HG02623 (cell line): ENCODE measurements at regions not wholly inside any gene's neighbourhood (a gene's known extent, or its start where the extent isn't known, plus 50 kb on each side); places are given as distances from the start of the nearest gene placed in this dataset.
"Not testable (repeated sequence)": the region's sequence is repeated elsewhere in the genome, so short reads cannot be mapped to it uniquely, and the experiment has no call there.

ENCODE experiments used
- ATAC-seq: cut with Tn5 transposase; IDR thresholded peaks from one replicate; pipeline ENCODE4 v1.9.1; 2021; ENCODE audit warnings: moderate library complexity; ENCODE audit not compliant: unreplicated experiment

DNA sequence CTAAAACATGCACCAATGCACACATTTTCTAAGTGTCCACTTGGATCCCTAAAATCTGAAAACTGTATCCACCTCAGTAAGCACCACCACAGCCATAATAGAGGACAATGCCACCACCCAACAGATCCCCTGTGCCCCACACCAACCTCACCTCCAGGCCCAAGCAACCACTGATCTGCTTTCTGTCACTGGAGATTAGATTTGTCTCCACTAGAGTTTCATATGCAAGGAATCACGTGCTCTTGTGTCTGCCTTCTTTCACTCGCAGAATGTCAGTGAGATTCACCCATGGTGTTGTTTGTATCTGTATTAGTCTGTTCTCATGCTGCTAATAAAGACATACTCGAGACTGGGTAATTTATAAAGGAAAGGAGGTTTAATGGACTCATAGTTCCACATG, 216.1 kb upstream of the WWC1 start:
- no peak for ATAC-seq

DNA sequence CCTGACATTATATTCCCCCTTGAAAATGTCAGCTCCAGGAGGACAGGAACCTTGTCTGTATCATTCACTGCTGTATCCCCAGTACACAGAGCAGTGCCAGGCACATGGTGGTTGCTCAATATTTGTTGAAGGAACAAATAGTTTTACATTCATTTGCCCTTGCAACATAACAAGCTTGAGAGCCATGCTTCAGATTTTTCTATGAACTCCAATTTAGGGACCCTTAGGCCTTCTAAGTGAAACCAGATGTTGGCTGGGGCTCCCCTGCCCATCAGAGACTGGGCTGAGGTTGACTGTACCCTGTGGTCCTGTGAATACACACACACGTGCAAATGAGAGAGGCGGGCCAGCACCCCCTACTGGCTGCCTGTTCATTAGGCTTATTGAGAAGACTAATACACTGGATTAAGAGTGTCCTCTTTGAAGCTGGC, 214.9 kb upstream of the WWC1 start:
- no peak for ATAC-seq

DNA sequence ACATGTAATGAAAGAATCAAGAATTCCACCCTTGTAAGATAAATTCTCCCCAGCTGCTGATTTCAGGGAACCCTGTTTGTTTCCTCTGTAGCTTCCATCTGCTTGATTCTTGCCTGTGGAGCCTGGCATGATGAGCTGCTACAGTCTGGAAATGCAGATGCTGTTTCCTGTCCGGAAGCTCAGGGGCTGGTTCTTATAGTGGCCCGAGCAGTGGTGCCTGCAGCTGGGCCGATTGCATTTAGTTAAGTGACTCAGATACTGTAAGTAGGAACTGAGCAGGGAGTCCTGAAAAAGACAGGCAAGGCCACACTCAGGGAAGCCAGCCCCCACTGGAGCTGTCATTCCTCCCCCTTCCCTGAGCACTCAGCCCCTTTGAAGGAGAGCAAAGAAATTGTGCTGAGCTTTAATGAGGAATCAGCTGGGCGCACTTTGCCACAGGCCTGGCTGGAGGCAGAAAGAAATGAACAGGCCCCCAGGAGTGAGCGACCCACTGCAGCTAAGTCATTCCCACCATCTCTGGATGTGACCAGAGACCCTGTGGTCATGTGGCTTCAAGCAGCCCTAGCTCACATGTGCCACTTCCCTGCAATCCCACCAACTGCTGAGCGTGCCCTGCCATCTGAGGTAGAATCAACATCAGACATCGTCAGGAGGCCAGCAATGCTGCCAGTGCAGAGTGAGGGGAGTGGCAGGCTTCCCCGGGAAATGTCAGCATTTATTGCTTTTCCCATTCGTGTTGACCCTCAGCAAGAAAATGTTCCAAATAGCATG, 206.0 kb upstream of the WWC1 start:
- ATAC-seq, result no peak

DNA sequence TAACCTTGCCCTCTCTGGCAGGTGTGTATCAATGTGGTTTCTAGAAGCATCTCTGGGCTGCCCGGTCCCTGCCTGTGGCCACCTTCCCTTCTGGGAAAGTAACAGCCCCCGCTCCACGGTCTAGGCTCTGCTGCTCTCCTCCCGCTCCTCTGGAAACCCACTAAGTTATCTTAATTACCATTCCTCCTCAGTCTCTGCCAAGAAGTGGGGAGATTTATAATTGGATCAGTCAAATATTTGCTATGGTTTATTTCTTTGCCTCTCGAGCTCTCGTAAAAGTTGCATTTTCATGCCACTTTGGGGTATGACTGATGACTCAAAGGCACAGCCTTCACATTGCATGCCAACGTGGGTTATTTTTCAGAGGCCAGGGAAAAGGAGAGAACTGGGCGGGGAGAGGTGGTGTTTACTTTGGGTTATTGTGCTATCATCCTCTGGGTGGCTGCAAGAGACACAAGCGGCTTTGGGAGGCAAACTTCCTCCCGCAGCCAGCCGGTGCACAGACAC, 205.3 kb upstream of the WWC1 start:
- ATAC-seq, result no peak

DNA sequence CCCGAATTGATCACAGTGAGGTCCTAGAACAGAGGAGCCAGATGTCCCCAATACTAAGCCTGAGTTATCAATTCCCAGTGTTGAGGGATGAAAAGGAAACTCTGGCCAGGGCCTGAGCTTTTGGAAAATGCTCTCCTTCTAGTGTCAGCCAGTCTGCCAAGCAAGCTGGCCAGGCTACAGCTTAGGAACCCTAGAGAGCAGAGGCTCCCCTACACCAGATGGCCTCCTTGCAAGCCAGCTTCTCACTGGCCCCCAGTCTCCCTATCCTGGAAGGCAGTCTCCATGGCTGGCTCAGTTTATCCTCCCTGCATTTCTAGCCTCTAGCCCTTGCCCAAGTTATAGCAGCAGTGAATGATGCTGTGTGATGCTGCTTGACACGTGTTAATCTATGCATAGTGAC, 204.7 kb upstream of the WWC1 start:
- ATAC-seq, result no peak

DNA sequence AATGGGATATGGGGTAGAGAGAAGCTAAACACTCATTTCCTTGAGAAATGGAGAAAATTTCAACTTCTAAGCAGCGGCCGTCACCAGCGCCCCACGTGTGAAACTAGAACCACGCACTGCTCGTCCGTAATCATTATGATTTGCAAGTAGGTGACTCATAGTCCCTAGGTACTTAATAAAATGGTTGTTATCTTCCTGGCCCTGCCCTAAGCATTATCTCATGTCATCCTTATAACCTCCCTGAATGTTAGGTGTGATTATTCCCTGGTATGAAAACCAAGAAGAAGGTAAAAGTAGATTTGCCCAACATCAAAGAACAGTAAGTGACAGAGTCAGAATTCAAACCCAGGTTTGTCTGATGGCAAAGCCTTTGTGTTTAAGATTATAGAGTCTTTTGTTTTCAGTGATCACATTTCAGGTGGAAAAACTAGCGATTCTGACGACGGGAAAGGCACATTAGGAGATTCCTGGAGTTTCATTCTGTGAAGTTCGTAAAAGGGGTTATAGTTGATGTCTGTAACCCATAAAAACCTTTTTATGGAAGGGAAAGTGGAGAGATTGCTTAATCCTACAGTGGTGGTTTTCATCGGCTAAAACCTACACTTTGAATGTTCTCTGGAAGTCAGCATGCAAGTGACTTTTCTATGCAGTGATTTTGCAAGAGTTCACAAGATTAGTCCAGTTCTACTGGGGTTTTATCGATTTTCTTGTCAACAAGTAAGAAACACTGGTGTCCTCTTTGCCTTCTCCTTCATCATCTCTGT, 202.9 kb upstream of the WWC1 start:
- no peak for ATAC-seq

DNA sequence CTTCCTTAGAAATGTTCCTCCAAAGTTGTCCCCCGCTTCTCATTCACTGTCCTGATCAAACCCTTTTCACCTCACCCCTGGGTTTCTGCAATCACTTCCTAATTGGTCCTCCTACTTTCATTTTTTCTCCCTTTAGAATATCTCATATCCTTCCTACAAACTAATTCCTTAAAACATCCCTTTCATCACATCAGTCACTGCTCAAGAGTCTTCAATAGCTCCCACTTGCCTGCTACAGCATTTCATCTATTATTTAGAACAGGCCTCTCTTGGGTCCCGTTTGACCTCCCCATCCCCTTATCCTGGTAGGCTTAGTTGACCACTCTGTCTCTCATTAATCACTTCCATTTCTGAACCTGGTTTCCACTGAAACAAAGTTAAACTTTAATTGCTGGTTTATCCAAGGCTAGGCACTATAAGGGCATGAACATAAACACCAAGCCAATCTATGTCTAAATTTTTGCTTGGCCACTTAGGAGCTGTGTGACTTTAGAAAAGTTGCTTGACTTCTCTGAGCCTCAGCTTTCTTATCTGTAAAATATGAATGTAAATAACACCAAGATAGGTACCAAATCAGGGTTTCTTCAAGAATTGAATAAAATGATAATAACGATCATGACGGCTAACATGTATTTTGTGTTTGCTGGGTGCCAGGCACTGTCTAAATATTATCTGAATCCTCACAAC, 202.1 kb upstream of the WWC1 start:
- no peak for ATAC-seq

DNA sequence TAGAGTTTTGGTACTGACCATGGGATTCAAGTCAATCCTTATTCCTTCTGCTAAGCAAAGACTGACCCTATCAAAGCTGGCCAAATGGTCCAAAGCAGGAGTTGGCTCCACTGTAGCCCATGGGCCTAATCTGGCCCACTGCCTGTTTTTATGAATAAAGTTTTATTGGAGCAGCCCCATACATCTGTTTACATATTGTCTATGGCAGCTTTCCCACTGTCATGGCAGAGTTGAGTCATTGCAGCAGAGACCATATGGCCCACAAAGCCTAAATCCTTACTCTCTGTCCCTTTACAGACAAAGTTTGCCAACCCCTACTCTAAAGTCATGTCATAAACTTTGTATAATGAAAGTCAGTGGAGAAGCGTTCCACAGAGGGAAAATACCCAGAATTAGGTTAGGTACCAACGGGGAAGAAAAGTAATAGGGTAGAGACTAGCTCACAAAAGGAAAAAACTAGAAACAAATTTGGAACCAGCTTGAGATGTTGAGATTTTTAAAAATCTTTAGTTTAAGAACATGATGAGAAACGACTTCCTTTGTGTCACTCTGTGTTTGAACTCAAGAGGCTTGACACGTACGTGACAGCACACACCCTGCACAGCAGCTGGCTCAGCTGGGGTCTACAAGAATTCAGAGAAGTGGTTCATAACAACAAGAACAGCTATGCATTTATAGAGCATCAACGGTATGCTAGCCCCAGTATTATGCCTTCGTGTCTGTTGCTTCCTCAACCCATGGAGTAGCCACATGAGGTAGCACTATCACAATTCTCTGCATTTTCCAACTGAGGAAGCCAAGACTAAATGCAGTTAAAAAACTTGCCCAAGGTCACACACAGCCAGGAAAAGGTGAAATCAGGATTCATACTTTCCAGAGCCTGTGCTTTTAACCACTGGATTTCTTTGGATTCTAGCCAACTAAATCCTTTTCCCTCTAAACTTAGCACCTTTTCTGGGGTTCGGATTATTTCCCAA, 198.9 kb upstream of the WWC1 start:
- no peak for ATAC-seq

DNA sequence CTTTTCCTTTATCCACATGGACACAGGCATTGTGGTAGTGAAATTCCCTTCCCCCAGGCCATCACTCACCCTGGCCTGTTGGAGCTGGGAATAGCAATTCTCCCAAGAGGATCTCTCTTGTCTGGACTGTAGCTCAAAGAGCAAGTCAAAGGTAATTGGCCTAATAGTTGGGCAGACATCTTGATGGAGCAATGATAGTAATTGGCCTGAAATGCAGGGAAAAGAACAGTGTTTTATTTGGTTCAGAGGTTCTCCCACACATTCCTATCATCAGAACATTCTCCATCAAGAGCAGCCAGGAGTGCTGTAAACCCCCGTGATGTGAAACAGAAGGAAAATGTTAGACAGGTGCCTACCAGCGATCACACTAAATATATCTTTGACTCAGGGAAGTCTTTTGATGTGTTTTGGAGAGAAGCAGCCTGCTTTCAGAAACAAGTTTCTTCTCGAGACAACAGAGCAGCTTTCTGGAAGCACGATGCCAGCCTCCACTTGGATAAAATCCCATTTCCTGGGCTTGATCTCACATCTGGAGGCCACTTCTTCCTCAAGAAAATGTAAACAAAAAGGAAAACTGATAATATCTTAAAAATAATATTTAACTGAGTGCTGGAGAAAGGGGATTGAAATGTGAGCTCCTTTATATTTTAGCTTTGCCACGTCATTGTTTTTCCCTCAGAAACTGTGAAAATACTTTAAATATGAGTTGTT, 198.1 kb upstream of the WWC1 start:
- ATAC-seq, result no peak

DNA sequence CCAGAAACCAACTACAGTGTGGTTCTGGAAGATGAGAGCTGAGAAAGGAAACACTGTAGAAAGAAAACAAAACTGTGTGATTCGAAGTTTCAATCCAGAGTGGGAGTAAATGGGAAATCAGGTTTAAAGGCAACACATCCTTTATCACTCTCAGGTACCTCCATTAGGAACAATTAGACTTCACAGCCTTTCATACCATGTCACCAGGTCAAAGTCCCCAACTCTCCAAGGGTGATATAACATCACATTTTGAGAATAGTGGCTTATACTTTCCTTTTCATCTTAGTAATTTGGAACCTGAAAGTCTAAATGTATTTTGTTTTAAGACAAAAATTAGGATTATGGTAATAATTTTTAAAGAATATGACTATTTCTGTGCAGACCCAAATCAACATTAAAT, 194.9 kb upstream of the WWC1 start:
- ATAC-seq, result no peak

DNA sequence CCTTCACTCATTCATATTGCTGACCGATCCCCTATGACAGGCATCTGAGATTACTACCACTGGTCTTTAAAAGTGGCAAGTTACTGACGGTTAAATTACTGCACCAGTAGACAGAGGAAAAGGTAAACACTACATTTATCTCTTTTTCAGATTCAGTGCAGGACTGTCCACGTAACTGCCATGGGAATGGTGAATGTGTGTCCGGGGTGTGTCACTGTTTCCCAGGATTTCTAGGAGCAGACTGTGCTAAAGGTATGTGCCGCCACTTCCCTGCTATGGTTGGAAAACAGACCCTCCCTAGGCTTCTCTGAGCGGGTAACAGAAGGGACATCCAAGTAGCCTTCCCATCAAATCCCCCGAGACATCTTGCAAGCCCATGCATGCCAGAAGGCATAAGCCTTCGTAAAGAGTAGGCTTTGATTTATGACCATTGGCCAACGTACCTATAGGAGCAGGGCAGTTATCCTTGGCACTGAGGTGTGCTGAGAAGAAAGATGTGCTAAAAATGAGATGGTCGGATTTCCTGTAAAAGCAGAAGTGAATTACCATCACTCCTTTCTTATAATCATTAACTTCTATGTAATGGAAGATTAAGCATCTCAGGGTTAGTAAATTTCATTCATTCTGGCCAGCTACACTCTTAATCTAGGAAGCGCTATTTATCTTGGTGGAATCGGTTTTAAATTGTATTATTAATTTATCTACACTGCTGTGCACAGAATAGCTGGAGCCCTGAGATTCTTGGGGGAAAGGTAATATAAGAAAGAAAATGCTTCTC, 193.4 kb upstream of the WWC1 start:
- ATAC-seq, result no peak

DNA sequence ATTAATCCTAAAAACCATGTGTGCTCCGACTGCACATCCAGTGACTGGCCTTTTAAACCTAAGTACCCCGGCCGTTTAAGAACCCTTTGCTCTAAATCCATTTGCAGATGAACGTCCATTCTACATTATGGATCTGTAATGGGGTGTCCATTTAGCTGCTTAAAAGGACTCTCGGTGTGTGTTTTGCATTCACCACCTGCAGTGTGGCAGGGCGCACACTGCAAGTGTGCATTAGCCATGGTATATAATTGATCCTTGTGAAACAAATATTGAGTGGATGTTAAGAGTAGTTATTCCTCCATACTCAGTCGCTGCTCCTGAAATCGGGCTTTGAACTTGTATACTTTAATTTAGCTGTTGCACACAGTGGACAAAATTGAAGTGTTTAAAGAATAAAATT, 190.1 kb upstream of the WWC1 start:
- no peak for ATAC-seq

DNA sequence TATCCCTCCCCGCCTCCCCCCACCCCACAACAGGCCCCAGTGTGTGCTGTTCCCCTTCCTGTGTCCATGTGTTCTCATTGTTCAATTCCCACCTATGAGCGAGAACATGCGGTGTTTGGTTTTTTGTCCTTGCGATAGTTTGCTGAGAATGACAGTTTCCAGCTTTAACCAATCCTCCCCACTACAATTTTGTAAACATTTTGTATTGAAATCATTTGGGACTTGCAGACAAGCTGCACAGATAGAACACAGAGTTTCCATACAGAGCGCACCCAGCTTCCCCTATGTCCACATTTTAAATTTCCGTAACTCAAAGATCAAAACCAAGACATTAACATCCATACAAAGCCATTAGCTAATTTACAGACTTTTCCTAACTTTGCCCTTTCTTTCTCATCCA, 188.4 kb upstream of the WWC1 start:
- not testable (repeated sequence) for ATAC-seq

DNA sequence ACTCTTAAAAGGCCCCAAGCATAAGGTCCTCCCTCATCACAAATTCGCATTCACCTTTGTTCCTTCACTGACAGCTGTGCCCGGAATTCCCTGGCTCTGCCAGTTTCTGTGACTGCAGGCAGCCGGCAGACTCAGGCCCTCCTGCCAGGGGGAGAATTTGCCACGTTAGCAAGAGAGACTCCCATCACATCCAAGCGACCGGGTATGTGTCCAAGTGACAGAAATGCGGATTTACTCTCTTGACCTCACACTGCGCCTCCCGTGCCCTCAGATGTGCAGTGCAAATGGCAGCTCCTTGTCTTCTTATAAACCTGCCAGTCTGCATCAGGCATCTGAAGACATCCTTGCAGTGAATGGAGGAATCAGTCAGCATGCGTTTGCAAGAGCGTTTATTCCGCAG, 187.1 kb upstream of the WWC1 start:
- ATAC-seq, result no peak

DNA sequence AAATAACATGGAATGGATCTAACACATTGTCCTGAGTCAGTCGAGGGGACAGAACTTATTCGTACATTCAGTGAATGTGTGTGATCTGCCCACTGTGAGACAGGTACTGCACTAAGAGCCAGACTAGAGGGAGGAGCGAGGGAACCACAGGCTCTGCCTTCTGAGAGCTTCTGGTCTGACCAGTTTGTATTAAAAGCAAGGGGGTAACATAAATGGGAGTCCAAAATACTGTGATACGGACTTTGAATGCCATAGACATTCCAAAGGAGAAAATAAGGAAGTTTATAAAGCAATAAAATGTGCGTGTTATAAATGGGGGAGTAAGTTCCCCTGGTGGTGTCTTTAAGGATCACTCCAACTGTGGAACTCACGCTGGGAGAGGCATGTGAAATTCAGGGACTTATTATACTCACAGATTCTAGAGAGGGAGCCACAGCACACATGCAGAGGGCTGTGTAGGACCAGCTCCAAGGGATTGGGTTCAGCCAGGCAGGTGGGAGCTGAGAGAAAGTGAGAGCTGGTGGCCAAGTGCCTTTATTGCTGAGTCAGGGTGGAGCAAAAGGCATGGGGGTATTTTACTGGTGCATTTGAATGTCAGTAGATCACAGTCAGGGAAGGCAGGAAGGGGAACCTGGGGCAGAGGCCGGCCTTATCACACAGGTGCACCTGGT, 186.5 kb upstream of the WWC1 start:
- ATAC-seq, result no peak

DNA sequence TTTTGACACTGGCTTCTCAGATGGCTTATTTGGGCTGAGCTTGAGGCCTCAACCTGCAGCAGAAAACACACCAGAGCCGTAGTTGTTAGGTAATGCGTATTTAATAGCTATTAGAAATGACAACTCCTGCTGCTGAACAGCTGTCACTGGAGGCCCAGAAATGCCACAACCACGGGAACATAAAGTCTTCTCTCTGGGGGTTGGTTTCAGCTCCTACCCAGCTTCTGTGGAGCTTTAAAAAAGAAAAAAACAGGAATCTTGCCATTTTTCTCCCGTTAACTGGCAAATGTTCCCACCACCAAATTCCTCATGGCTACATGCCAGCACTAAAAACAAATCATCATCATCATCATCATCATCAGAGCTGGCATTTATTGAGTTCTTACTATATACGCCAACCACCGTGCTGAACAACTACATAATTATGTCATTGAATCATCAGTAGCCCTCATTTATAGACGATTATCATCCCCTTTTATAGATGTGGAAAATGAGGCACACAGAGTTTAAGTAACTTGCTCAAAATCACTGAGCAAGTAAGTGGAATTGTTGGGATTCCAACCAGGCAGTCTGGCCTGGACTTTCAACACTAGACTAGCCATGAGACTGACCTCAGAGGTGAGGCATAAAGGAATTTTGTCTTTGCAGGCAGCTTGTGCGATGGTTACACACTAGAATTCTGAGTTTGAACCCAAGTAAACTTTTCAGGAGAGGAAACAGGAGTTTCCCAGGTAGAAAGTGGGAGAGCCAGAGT, 185.3 kb upstream of the WWC1 start:
- ATAC-seq, result no peak

DNA sequence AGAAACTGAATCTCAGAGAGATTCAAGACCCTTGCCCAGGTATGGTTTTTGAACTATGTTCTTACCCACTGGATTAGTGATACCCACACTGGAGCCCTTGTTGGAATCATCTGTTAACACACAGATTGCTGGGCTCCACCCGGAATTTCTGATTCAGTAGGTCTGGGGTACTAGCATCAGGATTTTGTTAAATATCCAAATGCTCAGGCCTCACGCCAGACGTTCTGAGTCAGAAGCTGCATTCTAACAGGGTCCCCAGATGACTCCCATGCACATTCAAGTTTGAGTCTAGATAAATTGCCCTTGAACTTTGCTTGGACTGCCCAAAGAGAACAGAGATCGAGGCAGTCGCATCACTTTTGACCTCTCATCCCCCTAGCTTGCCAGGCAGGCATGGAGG, 182.0 kb upstream of the WWC1 start:
- no peak for ATAC-seq

DNA sequence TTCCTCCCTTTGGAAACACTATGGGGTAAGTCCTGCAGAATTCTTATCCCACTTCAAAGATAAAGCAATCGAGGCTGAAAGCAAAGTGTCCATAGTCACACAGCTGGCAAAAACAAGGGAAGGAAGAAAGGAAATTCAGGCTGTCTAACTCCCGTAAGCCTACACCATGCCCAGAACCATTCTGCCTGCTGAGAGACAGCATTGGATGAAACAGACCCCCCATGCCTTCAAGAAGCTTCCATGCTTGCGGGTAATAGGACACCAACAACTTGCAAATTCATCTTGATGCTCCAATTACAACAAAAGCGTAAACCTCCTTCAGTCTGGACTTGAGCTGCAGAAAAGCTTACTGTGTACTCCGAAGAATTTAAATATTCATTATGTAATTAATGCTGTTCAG, 181.1 kb upstream of the WWC1 start:
- ATAC-seq, result no peak
